Liver (tissue), 8 donors: ENCODE measurements at regions not wholly inside any gene's neighbourhood (a gene's known extent, or its start where the extent isn't known, plus 50 kb on each side); places are given as distances from the start of the nearest gene placed in this dataset.

Experiments used
- DNase-seq: peaks from one replicate; pipeline ENCODE4 v3.0.0-alpha.2; 2017; ENCODE audit warnings: low spot score
- H3K27ac ChIP-seq, 2 donors: one replicate each; pipeline ENCODE4 v1.7.0; 2013; ENCODE audit warnings: inconsistent platforms in 2 of 2, low read length in 2 of 2, control low read depth in 1 of 2, low read depth in 1 of 2, mild to moderate bottlenecking in 1 of 2
- H3K27me3 ChIP-seq, 4 donors: one replicate each; pipeline versions ENCODE4 v1.6.1 to v1.7.0; 2013; ENCODE audit warnings: low read length in 3 of 4, inconsistent platforms in 1 of 4, mild to moderate bottlenecking in 1 of 4, moderate library complexity in 1 of 4; ENCODE audit not compliant: control insufficient read depth in 4 of 4, insufficient read depth in 4 of 4
- H3K36me3 ChIP-seq, 4 donors: one replicate each; pipeline versions ENCODE4 v1.6.1 to v1.7.0; 2013; ENCODE audit warnings: low read length in 3 of 4, mild to moderate bottlenecking in 3 of 4, low read depth in 1 of 4, moderate library complexity in 1 of 4; ENCODE audit not compliant: control insufficient read depth in 4 of 4, insufficient read depth in 3 of 4
- H3K4me1 ChIP-seq, 4 donors: one replicate each; pipeline versions ENCODE4 v1.6.1 to v1.7.0; 2013; ENCODE audit warnings: low read length in 3 of 4, mild to moderate bottlenecking in 3 of 4, moderate library complexity in 1 of 4; ENCODE audit not compliant: control insufficient read depth in 4 of 4, insufficient read depth in 4 of 4
- H3K4me3 ChIP-seq, 3 donors: one replicate each; pipeline versions ENCODE4 v1.6.1 to v1.7.0; 2013; ENCODE audit warnings: low read length in 3 of 3, control low read depth in 1 of 3, low read depth in 1 of 3, mild to moderate bottlenecking in 1 of 3
- H3K9ac ChIP-seq, 2 donors: one replicate each; pipeline ENCODE4 v1.7.0; 2013; ENCODE audit warnings: low read length in 2 of 2, mild to moderate bottlenecking in 2 of 2, moderate library complexity in 2 of 2, control low read depth in 1 of 2, low read depth in 1 of 2
- H3K9me3 ChIP-seq, 4 donors: one replicate each; pipeline versions ENCODE4 v1.6.1 to v1.7.0; 2013; ENCODE audit warnings: low read length in 3 of 4; ENCODE audit not compliant: control insufficient read depth in 4 of 4
- ATF3 ChIP-seq: IDR thresholded peaks from 2 replicates; pipeline ENCODE4 v1.6.1; 2016; ENCODE audit warnings: antibody characterized with exemption
- CTCF ChIP-seq: fragments of 150-350 bp; IDR thresholded peaks from 2 replicates; pipeline ENCODE4 v1.5.1; 2017; ENCODE audit warnings: improper control_type of control experiment, low read depth, low read length; ENCODE audit not compliant: missing input control
- EGR1 ChIP-seq, 2 donors: IDR thresholded peaks; 2 replicates each; pipeline ENCODE4 v1.6.1; 2016 to 2018; ENCODE audit warnings: antibody characterized with exemption in 2 of 2, low read depth in 2 of 2
- FOXA1 ChIP-seq: IDR thresholded peaks from 2 replicates; pipeline ENCODE4 v1.6.1; 2016; ENCODE audit warnings: antibody characterized with exemption
- FOXA2 ChIP-seq: IDR thresholded peaks from 2 replicates; pipeline ENCODE4 v1.6.1; 2016; ENCODE audit warnings: antibody characterized with exemption
- GABPA ChIP-seq, 2 donors: IDR thresholded peaks in 1 of 2; conservative IDR thresholded peaks in 1 of 2; 2 replicates each; pipeline ENCODE4 v1.6.1; 2016; ENCODE audit warnings: antibody characterized with exemption in 2 of 2, mild to moderate bottlenecking in 1 of 2, moderate library complexity in 1 of 2
- HNF4A ChIP-seq, 2 donors: conservative IDR thresholded peaks; 2 replicates each; pipeline ENCODE4 v1.6.1; 2016; ENCODE audit warnings: antibody characterized with exemption in 2 of 2, mild to moderate bottlenecking in 2 of 2
- HNF4G ChIP-seq: IDR thresholded peaks from 2 replicates; pipeline ENCODE4 v1.6.1; 2016; ENCODE audit warnings: antibody characterized with exemption
- RAD21 ChIP-seq, 2 donors: IDR thresholded peaks; 2 replicates each; pipeline ENCODE4 v1.6.1; 2016; ENCODE audit warnings: antibody characterized with exemption in 2 of 2, mild to moderate bottlenecking in 2 of 2
- REST ChIP-seq: IDR thresholded peaks from 2 replicates; pipeline ENCODE4 v1.6.1; 2016; ENCODE audit warnings: antibody characterized with exemption, mild to moderate bottlenecking
- RXRA ChIP-seq, 2 donors: IDR thresholded peaks; 2 replicates each; pipeline ENCODE4 v1.6.1; 2017 to 2018; ENCODE audit warnings: antibody characterized with exemption in 2 of 2, mild to moderate bottlenecking in 1 of 2
- SP1 ChIP-seq: IDR thresholded peaks from 2 replicates; pipeline ENCODE4 v1.6.1; 2018; ENCODE audit warnings: antibody characterized with exemption, mild to moderate bottlenecking
- TAF1 ChIP-seq: conservative IDR thresholded peaks from 2 replicates; pipeline ENCODE4 v1.6.1; 2016; ENCODE audit warnings: antibody characterized with exemption, mild to moderate bottlenecking
- YY1 ChIP-seq: IDR thresholded peaks from 2 replicates; pipeline ENCODE4 v1.6.1; 2016; ENCODE audit warnings: antibody characterized with exemption, mild to moderate bottlenecking
- ZBTB33 ChIP-seq: IDR thresholded peaks from 2 replicates; pipeline ENCODE4 v1.6.1; 2016; ENCODE audit warnings: antibody characterized with exemption
- WGBS: extraction: QIAGEN DNeasy Blood & Tissue Kit; methylation state at CpG from one replicate; pipeline ENCODE4 v1.1.7; 2013; 5-methylcytosine and 5-hydroxymethylcytosine counted together
- donor health status: healthy.
- donor health status: healthy.
- donor health status: healthy.
- donor health status: healthy.
- donor health status: healthy.

- peaks cover 0 to 3% (median 0%) of the 10 kb centered on the region in 4 donors for H3K27me3 ChIP-seq
- 76% methylated on average over 9 of the region's 9 CpGs for WGBS
- no peak overlapping the region for H3K9ac ChIP-seq
- H3K27ac ChIP-seq: no peak overlapping the region
- H3K4me1 ChIP-seq: no peaks in the 10 kb centered on the region
- no peaks in the 10 kb centered on the region for H3K36me3 ChIP-seq
- no peak for DNase-seq
- no peak for TF ChIP-seq ZBTB33
- no peak for TF ChIP-seq GABPA (IDR thresholded peaks at IDR 0.05 in 1 of 2, conservative IDR thresholded peaks at IDR 0.05 in 1 of 2)
- no peak for TF ChIP-seq HNF4A (conservative IDR thresholded peaks at IDR 0.05)
- TF ChIP-seq ATF3: no peak
- no peak for TF ChIP-seq RAD21 (IDR thresholded peaks at IDR 0.05)
- no peak for TF ChIP-seq HNF4G
- no peak for TF ChIP-seq SP1
- no peak for TF ChIP-seq EGR1 (IDR thresholded peaks at IDR 0.05; ENCODE audit: low read depth in 2 of 2)
- TF ChIP-seq FOXA1: no peak
- no peak for TF ChIP-seq REST
- no peak for TF ChIP-seq YY1
- no peak for TF ChIP-seq RXRA (IDR thresholded peaks at IDR 0.05)
- TF ChIP-seq FOXA2: no peak
- no peak for TF ChIP-seq TAF1
- no peaks in the 10 kb centered on the region for H3K9me3 ChIP-seq
- no peak overlapping the region for H3K4me3 ChIP-seq
Observed at GRCh38 chr9:135348788-135349150, 130.8 kb upstream of the PPP1R26 start.

- Histone ChIP-seq H3K9ac (no peak overlapping the region), H3K36me3 (no peaks in the 10 kb centered on the region), H3K9me3 (no peaks in the 10 kb centered on the region), H3K4me1 (no peaks in the 10 kb centered on the region), H3K27ac (no peak overlapping the region), H3K27me3 (peaks cover 0 to 3% (median 0%) of the 10 kb centered on the region in 4 donors), H3K4me3 (no peak overlapping the region)
- no peak for DNase-seq
- TF ChIP-seq REST: no peak
- TF ChIP-seq CTCF: no peak
- WGBS: 75% methylated on average over 22 of the region's 22 CpGs
Observed at GRCh38 chr9:135349212-135350002, 130.2 kb upstream of the PPP1R26 start.
